HG03521 (cell line): ENCODE measurements at regions not wholly inside any gene's neighbourhood (a gene's known extent, or its start where the extent isn't known, plus 50 kb on each side); places are given as distances from the start of the nearest gene placed in this dataset.

Experiments used
- ATAC-seq: cut with Tn5 transposase; IDR thresholded peaks from one replicate; pipeline ENCODE4 v1.9.1; 2021; ENCODE audit warnings: mild to moderate bottlenecking, moderate library complexity; ENCODE audit not compliant: unreplicated experiment

- ATAC-seq = no peak
Observed at GRCh38 chr13:59182241-59182640, 981.5 kb downstream of the DIAPH3 start.

DNA sequence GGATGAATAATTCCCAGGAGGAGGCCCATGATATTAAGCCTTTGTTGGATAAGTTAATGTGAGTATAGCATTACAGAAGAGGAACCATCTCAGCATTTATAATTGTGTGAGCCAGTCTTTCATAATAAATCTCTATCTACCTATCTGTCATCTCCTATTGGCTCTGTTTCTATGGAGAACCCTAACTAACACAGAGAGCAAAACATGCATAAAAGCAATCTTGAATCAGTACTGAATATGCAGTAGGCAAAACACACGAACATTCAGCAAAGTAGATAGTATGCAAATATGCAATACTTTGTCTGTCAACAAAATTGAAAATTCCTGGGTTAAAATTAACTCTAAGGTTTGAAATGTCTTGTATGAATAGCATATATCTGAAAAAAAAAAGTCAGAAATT lies 966.3 kb downstream of the DIAPH3 start:
- no peak for ATAC-seq

GRCh38 chr13:59201841-59202240 lies 961.9 kb downstream of the DIAPH3 start:
- ATAC-seq = no peak

DNA sequence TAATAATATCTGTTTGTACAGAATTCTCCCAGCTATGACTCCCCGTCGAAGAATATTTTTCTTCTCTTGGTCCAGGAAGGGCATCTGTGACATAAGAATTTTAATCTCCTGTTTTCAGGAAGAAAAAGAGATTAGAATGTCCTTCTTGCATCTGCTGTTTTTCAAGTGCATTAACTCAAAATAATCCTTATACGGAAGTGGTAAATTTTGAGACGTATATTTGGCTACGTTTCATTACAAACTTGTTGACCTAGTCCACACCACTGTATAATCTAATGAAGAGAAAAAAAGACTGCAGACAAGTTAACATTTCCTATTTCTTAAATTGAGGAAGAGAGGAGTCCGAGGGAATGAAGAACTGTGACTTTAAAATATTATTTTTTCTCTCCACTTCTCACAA lies 959.9 kb downstream of the DIAPH3 start:
- no peak for ATAC-seq

- no peak for ATAC-seq
Observed at GRCh38 chr13:59205501-59205900, 958.2 kb downstream of the DIAPH3 start.

DNA sequence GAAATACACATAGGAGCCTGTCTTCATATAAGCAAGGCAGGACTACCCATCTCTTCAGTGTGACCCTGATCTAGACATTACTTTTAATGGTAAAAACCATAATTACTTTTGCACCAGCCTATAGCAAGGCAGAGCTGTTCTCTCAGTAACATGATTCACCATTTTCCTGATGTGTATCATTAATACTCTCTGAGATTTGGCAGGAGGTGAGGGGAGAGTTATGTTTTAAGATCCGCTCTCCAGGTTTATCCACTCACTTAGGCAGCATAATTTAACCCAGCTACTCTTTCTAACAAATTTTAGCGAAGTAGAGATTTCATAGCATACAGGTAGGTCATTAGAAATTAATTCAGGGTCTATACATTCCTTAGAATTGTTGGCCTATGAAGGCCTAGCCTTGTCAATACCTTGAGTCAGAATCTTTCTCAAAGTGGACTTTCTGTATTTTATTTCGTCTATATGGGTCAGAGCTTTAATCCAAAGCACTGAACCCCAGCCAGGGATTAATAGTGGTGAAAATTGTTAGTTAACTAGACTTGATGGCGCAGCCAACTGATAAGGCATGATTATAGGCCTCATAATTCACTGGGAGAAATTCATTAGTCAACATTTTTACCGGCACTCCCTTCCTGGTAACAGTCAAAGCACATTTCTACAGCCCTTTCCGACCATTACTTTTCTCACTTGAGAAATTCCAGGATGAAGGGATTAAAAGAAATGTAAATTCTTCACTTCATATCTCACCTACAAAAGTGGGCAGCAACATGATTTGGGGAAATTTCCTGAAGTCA lies 955.1 kb downstream of the DIAPH3 start:
- ATAC-seq = no peak

DNA sequence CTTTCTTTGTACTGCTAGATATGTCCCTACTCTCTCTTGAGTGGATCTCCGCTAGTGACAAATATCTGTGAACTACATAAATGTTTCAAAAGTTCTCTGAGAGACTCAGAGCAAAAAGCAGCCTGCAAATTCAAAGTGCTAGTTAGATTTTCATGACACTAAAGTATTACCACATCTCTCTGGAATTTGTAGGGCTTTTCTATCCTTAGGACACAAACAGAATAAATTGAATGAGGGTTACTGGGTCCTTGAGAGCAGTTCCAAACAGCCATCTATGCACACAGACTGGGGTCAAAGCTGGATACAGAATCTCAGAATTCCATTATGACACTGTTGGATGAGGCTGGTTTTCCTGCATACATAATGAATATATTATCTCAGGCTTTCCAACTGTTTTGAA lies 953.2 kb downstream of the DIAPH3 start:
- no peak for ATAC-seq

- no peak for ATAC-seq
Observed at GRCh38 chr13:59211606-59212005, 952.1 kb downstream of the DIAPH3 start.

- ATAC-seq = no peak
Observed at GRCh38 chr13:59229401-59229800, 934.3 kb downstream of the DIAPH3 start.

- ATAC-seq = no peak
Observed at GRCh38 chr13:59229861-59230260, 933.9 kb downstream of the DIAPH3 start.

GRCh38 chr13:59230484-59231264 lies 933.1 kb downstream of the DIAPH3 start:
- ATAC-seq = no peak

GRCh38 chr13:59236309-59236919 lies 927.3 kb downstream of the DIAPH3 start:
- no peak for ATAC-seq

- ATAC-seq = no peak
Observed at GRCh38 chr13:59236944-59237343, 926.8 kb downstream of the DIAPH3 start.

GRCh38 chr13:59247171-59247570 lies 916.6 kb downstream of the DIAPH3 start:
- no peak for ATAC-seq

DNA sequence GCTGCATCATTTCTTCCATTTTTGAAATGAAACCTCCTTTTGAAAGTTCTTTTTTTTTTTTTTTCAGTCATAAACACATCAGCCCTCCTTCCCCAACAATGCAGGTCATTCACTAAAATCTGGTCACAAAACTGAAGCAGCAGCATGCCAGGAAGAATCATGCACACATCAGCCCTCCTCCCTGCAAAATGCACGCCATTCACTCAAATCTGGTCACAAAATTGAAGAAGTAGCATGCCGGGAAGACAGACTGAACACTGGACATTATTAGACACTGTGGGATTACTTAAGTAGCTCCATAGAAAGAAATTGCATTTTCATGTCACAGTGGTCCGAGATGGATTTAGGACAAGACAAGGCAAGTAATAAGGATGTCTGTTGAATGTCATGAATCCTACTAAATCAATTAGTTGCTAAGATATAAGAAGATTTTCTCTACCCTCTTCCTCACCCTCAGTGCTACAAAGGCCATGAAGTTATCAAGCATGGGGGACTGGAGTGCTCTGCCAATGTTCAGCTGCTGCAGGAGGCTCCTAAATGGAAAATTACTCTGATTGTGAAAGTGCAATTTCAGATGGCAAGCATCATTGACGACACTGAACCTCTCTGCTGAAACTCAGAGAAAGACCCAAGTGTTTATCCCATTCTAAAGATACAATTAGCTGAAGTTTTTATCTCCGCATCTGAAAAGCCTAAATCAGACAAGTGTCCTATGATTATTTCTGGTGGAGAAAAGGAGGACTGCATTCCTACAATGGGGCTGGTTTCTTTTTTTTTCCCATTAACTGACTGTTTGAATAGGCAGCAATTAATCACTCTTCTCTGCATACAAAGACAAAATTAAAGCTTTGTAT lies 913.2 kb downstream of the DIAPH3 start:
- ATAC-seq = no peak

DNA sequence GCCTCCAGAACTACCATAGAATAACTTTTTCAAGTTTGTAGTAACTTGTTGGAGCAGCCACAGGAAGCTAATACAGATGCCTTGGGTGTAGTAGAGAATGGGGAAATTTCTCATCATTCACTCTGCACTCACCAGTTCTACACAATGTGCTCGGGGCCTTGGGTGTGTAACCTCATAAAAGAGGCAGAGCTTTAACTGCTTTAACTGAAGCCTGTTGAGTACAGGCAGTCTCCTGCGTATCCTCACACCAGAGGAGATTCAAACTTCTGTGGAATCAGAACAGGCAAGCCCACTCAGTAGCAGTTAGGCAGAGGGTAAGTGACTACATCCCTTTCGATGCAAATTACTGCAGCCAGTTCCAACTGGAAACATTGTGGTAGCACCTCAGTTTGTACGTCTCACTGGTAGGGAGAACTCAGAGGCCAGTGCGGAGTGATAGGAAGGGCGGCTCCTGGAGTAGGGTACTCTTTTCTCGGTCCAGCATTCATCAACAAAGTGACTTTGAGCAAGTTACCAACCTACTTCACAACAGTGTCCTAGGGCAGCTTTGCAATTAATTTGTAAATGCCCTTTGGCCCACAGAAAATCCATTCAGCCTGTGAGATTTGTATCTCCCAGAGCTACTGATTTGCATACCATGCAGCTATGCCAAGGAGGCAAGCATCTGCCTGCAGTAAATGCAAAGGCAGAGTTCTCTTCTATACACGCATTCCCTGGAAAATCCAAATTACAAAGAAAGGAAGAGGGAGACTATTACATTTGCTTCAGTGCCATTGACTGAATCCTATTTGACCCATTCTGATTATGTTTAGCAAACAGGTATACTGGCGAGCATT lies 904.3 kb downstream of the DIAPH3 start:
- ATAC-seq = no peak

DNA sequence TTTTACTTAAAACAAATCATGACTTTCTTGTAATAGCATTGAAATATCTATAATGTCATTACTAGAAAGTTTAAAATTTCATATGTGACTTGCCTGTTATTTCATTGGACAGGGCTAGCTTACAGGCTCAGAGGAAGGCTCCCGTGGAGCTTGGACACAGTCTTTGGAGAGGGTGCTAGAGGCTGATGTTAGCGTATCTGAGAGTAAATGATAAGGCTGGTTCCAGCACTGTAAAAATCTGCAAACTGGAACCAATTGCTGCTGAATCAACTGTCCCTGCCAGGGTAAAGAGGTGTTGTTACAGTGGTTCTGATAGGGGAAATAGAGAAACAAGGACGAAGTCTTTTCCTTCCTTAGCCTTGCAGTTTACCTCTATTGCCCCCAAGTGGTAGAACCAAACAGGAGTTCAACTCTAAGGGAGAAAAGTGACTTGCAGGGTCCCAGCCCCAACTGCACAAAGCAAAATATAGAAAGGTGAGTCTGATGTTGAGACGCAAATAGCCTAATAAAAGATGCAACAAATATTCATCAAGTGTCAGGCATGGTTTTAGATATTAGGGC lies 901.7 kb downstream of the DIAPH3 start:
- no peak for ATAC-seq

- ATAC-seq = no peak
Observed at GRCh38 chr13:59263531-59263930, 900.2 kb downstream of the DIAPH3 start.

DNA sequence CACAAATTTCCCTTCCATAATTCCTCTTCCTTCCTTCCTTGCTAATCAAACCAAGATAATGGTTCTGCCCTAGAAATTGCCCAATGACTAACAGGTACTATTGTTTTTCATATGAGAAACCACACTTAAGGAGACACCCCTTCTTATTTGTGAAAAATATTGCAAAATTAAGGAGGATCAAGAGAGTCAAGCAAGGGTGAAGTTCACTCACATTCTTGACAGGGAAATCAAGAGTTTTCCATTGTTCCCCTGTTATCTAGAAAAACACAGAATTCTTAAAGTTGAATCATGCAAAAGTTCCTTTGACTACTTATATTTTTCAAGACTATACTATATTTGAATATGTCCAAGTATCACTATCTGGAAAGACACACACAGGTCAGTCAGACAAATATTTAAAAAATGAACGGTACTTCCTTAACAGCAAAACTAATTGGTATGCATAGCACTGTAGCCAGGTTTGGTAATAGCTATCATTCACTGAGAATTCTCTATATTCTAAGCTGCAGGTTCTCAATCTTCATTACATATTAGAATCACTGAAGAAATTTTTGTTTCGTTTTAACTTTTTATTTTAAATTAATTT lies 897.2 kb downstream of the DIAPH3 start:
- ATAC-seq = no peak
